Smooth muscle cell (in vitro differentiated cells): ENCODE measurements at regions not wholly inside any gene's neighbourhood (a gene's known extent, or its start where the extent isn't known, plus 50 kb on each side); places are given as distances from the start of the nearest gene placed in this dataset.

Source experiments
- DNase-seq: peaks from one replicate; lab custom pipeline; 2025; ENCODE audit not compliant: unreplicated experiment; lab: John Stamatoyannopoulos, UW
- H2AFZ ChIP-seq: fragments of 200-600 bp; sonication (generic); 2 replicates; pipeline ENCODE4 v1.6.0; 2016; ENCODE audit warnings: antibody characterized with exemption, low read depth, mild to moderate bottlenecking
- H3F3A ChIP-seq: fragments of 200-600 bp; sonication (generic); 2 replicates; pipeline ENCODE4 v1.6.0; 2017; ENCODE audit warnings: antibody characterized with exemption, low read depth
- H3K27ac ChIP-seq: fragments of 200-600 bp; sonication (generic); 2 replicates; pipeline ENCODE4 v1.5.1; 2016; ENCODE audit warnings: low read depth, mild to moderate bottlenecking
- H3K27me3 ChIP-seq: fragments of 200-600 bp; sonication (generic); 2 replicates; pipeline ENCODE4 v1.6.1; 2016; ENCODE audit warnings: low read depth, mild to moderate bottlenecking
- H3K36me3 ChIP-seq: fragments of 200-600 bp; sonication (generic); 2 replicates; pipeline ENCODE4 v1.5.1; 2016; ENCODE audit warnings: low read depth
- H3K4me1 ChIP-seq: fragments of 200-600 bp; sonication (generic); 2 replicates; pipeline ENCODE4 v1.5.1; 2016; ENCODE audit warnings: low read depth
- H3K4me2 ChIP-seq: fragments of 200-600 bp; sonication (generic); 2 replicates; pipeline ENCODE4 v1.6.0; 2016; ENCODE audit warnings: mild to moderate bottlenecking
- H3K4me3 ChIP-seq: fragments of 200-600 bp; sonication (generic); 2 replicates; pipeline ENCODE4 v1.5.1; 2016; ENCODE audit warnings: mild to moderate bottlenecking
- H3K79me2 ChIP-seq: fragments of 200-600 bp; sonication (generic); 2 replicates; pipeline ENCODE4 v1.6.0; 2016; ENCODE audit warnings: low read depth, mild to moderate bottlenecking
- H3K9ac ChIP-seq: fragments of 200-600 bp; sonication (generic); 2 replicates; pipeline ENCODE4 v1.6.0; 2016; ENCODE audit warnings: low read depth
- H3K9me3 ChIP-seq: fragments of 200-600 bp; sonication (generic); replicated peaks from 2 replicates; pipeline ENCODE4 v1.5.1; 2016; ENCODE audit warnings: low read depth
- H4K20me1 ChIP-seq: fragments of 200-600 bp; sonication (generic); 2 replicates; pipeline ENCODE4 v1.6.0; 2016; ENCODE audit warnings: low read depth
- WGBS: methylation state at CpG from one replicate; pipeline ENCODE4 v1.1.7; 2016; ENCODE audit warnings: low lambda C conversion rate; 5-methylcytosine and 5-hydroxymethylcytosine counted together
- TF ChIP-seq, protein P1 (sequence below): fragments of 200-600 bp; sonication (generic); IDR thresholded peaks from 2 replicates; pipeline ENCODE4 v1.5.1; 2017; ENCODE audit warnings: borderline replicate concordance, mild to moderate bottlenecking, antibody characterized with exemption; ENCODE audit not compliant: insufficient read depth, poor library complexity, severe bottlenecking

DNA sequence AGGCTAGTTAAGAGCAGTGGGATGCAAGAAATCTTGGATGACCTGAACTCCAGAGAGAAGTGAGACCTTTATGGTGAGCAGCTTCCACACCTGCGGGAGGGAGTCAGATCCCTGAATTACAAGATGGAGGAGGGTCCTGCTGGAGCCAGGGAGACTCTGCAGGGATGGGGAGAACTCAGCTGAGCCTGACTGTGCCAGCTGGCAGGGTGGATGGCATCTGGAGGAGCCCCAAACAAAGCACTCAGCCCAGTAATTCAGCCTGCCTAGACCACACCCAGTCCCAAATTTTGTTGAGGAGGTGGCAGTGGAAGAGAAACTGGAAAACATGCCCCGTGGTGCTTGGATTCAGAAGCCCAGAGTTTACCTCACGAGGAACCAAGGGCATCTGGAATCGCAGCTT, 208.2 kb downstream of the WDR11 start:
- TF ChIP-seq, protein P1, sequence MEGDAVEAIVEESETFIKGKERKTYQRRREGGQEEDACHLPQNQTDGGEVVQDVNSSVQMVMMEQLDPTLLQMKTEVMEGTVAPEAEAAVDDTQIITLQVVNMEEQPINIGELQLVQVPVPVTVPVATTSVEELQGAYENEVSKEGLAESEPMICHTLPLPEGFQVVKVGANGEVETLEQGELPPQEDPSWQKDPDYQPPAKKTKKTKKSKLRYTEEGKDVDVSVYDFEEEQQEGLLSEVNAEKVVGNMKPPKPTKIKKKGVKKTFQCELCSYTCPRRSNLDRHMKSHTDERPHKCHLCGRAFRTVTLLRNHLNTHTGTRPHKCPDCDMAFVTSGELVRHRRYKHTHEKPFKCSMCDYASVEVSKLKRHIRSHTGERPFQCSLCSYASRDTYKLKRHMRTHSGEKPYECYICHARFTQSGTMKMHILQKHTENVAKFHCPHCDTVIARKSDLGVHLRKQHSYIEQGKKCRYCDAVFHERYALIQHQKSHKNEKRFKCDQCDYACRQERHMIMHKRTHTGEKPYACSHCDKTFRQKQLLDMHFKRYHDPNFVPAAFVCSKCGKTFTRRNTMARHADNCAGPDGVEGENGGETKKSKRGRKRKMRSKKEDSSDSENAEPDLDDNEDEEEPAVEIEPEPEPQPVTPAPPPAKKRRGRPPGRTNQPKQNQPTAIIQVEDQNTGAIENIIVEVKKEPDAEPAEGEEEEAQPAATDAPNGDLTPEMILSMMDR, result no peak
- Histone ChIP-seq H3K4me1 (no peaks in the 10 kb centered on the region), H3F3A (peaks cover 4% of the 10 kb centered on the region), H3K9me3 (no peaks in the 10 kb centered on the region), H3K4me3 (no peak overlapping the region), H3K27me3 (no peaks in the 10 kb centered on the region), H3K9ac (no peak overlapping the region), H2AFZ (no peak overlapping the region), H3K36me3 (no peaks in the 10 kb centered on the region), H3K4me2 (no peak overlapping the region), H4K20me1 (no peaks in the 10 kb centered on the region), H3K27ac (no peak overlapping the region), H3K79me2 (no peaks in the 10 kb centered on the region)
- WGBS, result 93% methylated on average over 4 of the region's 4 CpGs
- no peak for DNase-seq

DNA sequence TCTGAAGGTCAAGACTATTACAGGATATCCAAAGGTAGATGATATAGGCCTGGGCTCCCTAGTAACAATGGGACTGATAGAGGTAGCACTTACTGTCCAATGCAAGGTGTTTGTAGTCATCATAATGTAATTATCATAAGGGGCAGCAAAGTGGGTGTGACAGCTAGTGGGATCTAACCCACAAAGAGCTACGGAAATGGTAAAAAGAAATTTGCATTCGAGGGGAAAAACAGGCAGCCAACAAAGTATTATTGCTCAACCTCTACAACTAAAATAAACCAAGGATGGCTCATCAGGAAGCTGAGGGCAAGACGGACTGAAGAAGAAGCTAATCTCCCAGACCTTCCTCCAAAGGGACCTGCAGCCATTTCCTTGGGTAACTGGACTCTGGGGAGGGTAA, 211.0 kb downstream of the WDR11 start:
- no peak for DNase-seq
- Histone ChIP-seq H3K79me2 (no peaks in the 10 kb centered on the region), H3K9me3 (no peaks in the 10 kb centered on the region), H3K4me1 (no peaks in the 10 kb centered on the region), H2AFZ (no peak overlapping the region), H3K4me2 (no peak overlapping the region), H4K20me1 (no peaks in the 10 kb centered on the region), H3K27ac (no peak overlapping the region), H3K4me3 (no peak overlapping the region), H3K9ac (no peak overlapping the region), H3F3A (no peaks in the 10 kb centered on the region), H3K36me3 (no peaks in the 10 kb centered on the region), H3K27me3 (no peaks in the 10 kb centered on the region)
- WGBS, result 35% methylated on average over 3 of the region's 3 CpGs
- TF ChIP-seq, protein P1, result no peak

DNA sequence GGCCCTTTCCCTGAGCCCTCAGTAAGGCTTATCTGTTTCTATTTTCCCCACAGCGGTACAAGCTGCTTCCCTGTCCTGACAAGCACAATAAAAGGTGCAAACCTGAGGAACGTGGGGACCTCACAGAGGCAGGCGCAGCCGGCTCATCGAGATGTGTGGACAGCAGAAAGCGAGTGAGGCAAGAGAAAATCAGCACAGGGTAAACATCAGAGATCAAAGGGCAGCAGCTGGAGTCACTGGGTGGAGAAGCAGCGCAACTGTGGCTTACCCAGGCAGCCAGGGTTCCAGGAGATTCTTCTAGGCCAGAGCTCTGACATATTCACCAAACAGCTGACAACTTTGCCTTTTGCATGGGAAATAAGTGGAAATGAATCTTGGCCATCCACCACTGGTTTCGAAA, 212.6 kb downstream of the WDR11 start:
- Histone ChIP-seq H3F3A (no peaks in the 10 kb centered on the region), H3K4me3 (no peak overlapping the region), H3K27me3 (no peaks in the 10 kb centered on the region), H3K36me3 (no peaks in the 10 kb centered on the region), H3K9me3 (no peaks in the 10 kb centered on the region), H3K4me2 (no peak overlapping the region), H3K79me2 (no peaks in the 10 kb centered on the region), H3K9ac (no peak overlapping the region), H4K20me1 (no peaks in the 10 kb centered on the region), H3K4me1 (no peaks in the 10 kb centered on the region), H2AFZ (no peak overlapping the region), H3K27ac (no peak overlapping the region)
- DNase-seq, result no peak
- TF ChIP-seq, protein P1, result no peak
- WGBS, result 57% methylated on average over 8 of the region's 8 CpGs

DNA sequence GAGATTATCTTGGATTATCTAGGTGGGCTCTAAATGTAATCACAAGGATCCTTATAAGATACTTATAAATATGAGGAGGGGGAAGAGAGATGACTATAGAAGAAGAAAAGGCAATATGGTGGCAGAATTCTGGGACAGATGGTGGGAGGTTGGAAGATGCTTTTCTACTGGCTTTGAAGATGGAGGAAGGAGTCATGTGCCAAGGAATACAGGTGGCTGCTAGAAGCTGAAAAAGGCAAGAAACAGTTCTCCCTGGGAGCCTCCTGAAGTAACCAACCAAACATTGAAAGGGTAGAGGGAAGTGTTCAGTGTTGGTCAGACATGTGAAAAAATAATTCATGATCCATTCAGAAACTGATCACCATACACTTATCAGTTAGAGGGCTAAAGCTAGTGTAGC, 213.3 kb downstream of the WDR11 start:
- Histone ChIP-seq H4K20me1 (no peaks in the 10 kb centered on the region), H3K79me2 (no peaks in the 10 kb centered on the region), H2AFZ (no peak overlapping the region), H3F3A (no peaks in the 10 kb centered on the region), H3K27me3 (no peaks in the 10 kb centered on the region), H3K9me3 (no peaks in the 10 kb centered on the region), H3K4me3 (no peak overlapping the region), H3K9ac (no peak overlapping the region), H3K27ac (no peak overlapping the region), H3K36me3 (no peaks in the 10 kb centered on the region), H3K4me2 (no peak overlapping the region), H3K4me1 (no peaks in the 10 kb centered on the region)
- TF ChIP-seq, protein P1, result no peak
- DNase-seq, result no peak
